ENCODE measurements at regions not wholly inside any gene's neighbourhood (a gene's known extent, or its start where the extent isn't known, plus 50 kb on each side); places are given as distances from the start of the nearest gene placed in this dataset.

- TF ChIP-seq CTCF (IDR thresholded peaks at IDR 0.05; ENCODE audit: insufficient read depth, low read depth, low read length) (no peak), EZH2 (IDR thresholded peaks at IDR 0.05; ENCODE audit: insufficient read depth, low read length) (no peak)
Measured at GRCh38 chr5:126694403-126694802, 82.5 kb upstream of the LMNB1 start.

All from astrocyte (in vitro differentiated cells and primary cell).